Motor neuron (in vitro differentiated cells): ENCODE measurements at regions not wholly inside any gene's neighbourhood (a gene's known extent, or its start where the extent isn't known, plus 50 kb on each side); places are given as distances from the start of the nearest gene placed in this dataset.

Source experiments
- ATAC-seq, 8 experiments: fragments of 200-7000 bp; cut with Tn5 transposase; replicated peaks in 6 of 8; 2 replicates each; pipeline ENCODE4 v1.8.0; 2021; ENCODE audit warnings: mild to moderate bottlenecking in 8 of 8, moderate library complexity in 8 of 8
- H3K27ac ChIP-seq, 2 donors: fragments of 250-450 bp; sonication (Bioruptor Pico); 2 replicates each; pipeline ENCODE4 v1.9.0; 2021; ENCODE audit warnings: antibody characterized with exemption in 2 of 2, mild to moderate bottlenecking in 2 of 2, moderate library complexity in 1 of 2
- H3K4me1 ChIP-seq, 2 donors: fragments of 250-450 bp; sonication (Bioruptor Pico); replicated peaks in 1 of 2; 2 replicates each; pipeline ENCODE4 v1.6.1; 2021; ENCODE audit warnings: antibody characterized with exemption in 2 of 2, mild to moderate bottlenecking in 2 of 2, moderate library complexity in 1 of 2
- H3K4me3 ChIP-seq, 5 donors: fragments of 250-450 bp; sonication (Bioruptor Pico); 2 replicates each; pipeline ENCODE4 v1.9.0; 2021; ENCODE audit warnings: antibody characterized with exemption in 5 of 5, mild to moderate bottlenecking in 5 of 5, moderate library complexity in 4 of 5
- WGBS, 10 experiments: fragments of 450-650 bp; shearing (Covaris generic); methylation state at CpG; one replicate each; pipeline ENCODE4 v1.0.0; 2022; 5-methylcytosine and 5-hydroxymethylcytosine counted together
- in situ Hi-C, 9 experiments: fragments of 400-800 bp; cut with MboI; loops; one replicate each; pipeline ENCODE4 v1.15.0; 2021; ENCODE audit warnings: low sequenced_read_pairs in 9 of 9, low pct_unique_long_range_greater_than_20kb in 2 of 9; ENCODE audit not compliant: unreplicated experiment in 9 of 9

DNA sequence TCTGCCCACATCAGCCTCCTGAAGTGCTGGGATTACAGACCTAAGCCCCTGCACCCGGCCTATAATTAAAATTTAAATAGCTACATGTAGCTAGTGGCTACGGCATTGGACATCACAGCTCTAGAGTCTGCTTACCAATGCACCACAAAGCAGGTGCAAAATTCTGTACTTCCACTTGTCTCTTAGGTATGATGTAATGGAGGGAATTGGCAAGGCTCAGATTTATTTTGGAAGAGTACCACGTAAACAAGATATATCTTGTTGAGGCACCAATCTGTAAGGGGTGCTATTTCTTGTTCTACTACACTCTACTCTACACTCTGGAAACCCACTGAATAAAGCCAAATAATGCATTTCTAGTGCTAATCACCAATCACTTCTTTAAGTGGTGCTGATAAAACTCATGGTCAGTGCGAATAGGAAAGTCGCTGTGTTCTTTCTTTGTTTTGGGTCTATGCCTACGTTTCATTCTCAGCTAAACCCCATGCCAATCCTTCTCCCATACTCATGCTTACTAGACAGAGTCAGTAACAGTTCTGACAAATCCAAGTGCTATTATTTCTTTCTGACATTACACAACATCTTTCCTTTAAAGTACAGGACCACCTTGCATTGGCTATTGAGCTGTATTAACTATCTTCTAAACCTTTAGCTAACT lies 92.3 kb downstream of the GC start:
- no peak for ATAC-seq
- H3K4me1 ChIP-seq, result peaks cover 0 to 4% of the 10 kb centered on the region in 2 donors
- WGBS, 10 experiments, result 36 to 100% (median 96%) methylated on average over 1 to 5 of the region's 6 CpGs
- in situ Hi-C loops, result loop anchor here in 2 of 9 experiments (25.0 kb wide), 2 partner anchors 129 to 429 kb away; no protein-coding TSS in a partner anchor
- no peak overlapping the region for H3K4me3 ChIP-seq
- no peak overlapping the region for H3K27ac ChIP-seq

GRCh38 chr4:71689822-71690221 lies 94.1 kb downstream of the GC start:
- H3K27ac ChIP-seq, result no peak overlapping the region
- no peak for ATAC-seq
- H3K4me3 ChIP-seq, result no peak overlapping the region
- WGBS, 10 experiments, result 18 to 100% (median 80%) methylated on average over 1 to 4 of the region's 4 CpGs; no CpG with 5 or more reads in 1 of the 10 experiments
- in situ Hi-C loops, result loop anchor here in 2 of 9 experiments (25.0 kb wide), 2 partner anchors 128 to 428 kb away; no protein-coding TSS in a partner anchor
- peaks cover 0 to 4% of the 10 kb centered on the region in 2 donors for H3K4me1 ChIP-seq

- no peak for ATAC-seq
- no peaks in the 10 kb centered on the region for H3K4me1 ChIP-seq
- no peak overlapping the region for H3K4me3 ChIP-seq
- H3K27ac ChIP-seq, result no peak overlapping the region
- in situ Hi-C loops, result loop anchor here in 2 of 9 experiments (25.0 kb wide), 2 partner anchors 125 to 425 kb away; no protein-coding TSS in a partner anchor
Measured at GRCh38 chr4:71687056-71687455, 96.8 kb downstream of the GC start.

- WGBS, 10 experiments, result 0 to 100% (median 52%) methylated on average over 1 of the region's 1 CpG; no CpG with 5 or more reads in 4 of the 10 experiments
- Histone ChIP-seq H3K4me3 (no peak overlapping the region), H3K4me1 (no peaks in the 10 kb centered on the region), H3K27ac (no peak overlapping the region)
- in situ Hi-C loops, result loop anchor here in 2 of 9 experiments (25.0 kb wide), 2 partner anchors 124 to 424 kb away; no protein-coding TSS in a partner anchor
- ATAC-seq, result no peak
Measured at GRCh38 chr4:71685975-71686374, 97.9 kb downstream of the GC start.

DNA sequence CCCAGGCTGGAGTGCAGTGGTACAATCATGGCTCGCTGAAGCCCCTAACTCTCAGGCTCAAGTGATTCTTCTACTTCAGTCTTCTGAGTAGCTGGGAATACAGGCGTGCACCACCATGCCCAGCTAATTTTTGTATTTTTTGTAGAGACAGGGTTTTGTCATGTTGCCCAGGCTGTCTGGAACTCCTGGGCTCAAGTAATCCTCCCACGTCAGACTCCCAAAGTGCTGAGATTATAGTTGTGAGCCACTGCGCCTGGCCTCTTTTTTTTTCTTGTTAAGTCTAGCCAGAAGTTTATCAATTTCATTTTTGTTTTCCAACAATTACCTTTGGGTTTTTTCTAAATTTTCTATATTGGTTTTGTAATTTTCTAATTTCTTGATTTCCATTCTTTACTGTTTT lies 100.6 kb downstream of the GC start:
- H3K4me1 ChIP-seq, result no peaks in the 10 kb centered on the region
- in situ Hi-C loops, result loop anchor here in 2 of 9 experiments (25.0 kb wide), 2 partner anchors 121 to 421 kb away; no protein-coding TSS in a partner anchor
- WGBS, 10 experiments, result 29 to 100% (median 88%) methylated on average over 2 to 4 of the region's 4 CpGs; no CpG with 5 or more reads in 1 of the 10 experiments
- H3K4me3 ChIP-seq, result no peak overlapping the region
- no peak overlapping the region for H3K27ac ChIP-seq
- ATAC-seq, result no peak

- WGBS, 10 experiments, result 0 to 100% (median 67%) methylated on average over 1 of the region's 1 CpG; no CpG with 5 or more reads in 3 of the 10 experiments
- ATAC-seq, result no peak
- no peak overlapping the region for H3K4me3 ChIP-seq
- no peak overlapping the region for H3K27ac ChIP-seq
- no peaks in the 10 kb centered on the region for H3K4me1 ChIP-seq
- in situ Hi-C loops, result loop anchor here in 2 of 9 experiments (25.0 kb wide), 2 partner anchors 118 to 418 kb away; no protein-coding TSS in a partner anchor
Measured at GRCh38 chr4:71680706-71681105, 103.2 kb downstream of the GC start.

DNA sequence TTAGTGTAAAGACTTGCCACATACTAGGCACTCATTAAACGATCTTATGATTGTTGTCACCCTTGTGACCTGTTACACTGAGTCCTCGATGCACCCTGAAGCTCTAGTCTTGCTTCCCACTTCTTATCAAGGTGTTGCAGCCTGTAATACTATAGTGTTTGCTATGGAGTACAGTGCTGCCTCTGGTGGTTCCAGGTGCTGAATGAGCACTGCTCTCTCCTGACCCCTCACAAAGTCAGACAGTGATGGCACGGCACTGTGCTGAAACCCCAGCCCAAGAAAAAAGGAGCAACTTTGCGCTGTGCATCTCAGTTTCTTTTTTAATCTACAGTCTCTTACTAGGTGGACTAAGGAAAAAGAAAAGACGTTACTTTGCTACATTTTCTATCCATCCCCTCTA lies 106.3 kb downstream of the GC start:
- no peak for ATAC-seq
- WGBS, 10 experiments, result 0 to 100% (median 60%) methylated on average over 1 to 5 of the region's 5 CpGs; no CpG with 5 or more reads in 1 of the 10 experiments
- no peak overlapping the region for H3K4me3 ChIP-seq
- H3K27ac ChIP-seq, result no peak overlapping the region
- no peaks in the 10 kb centered on the region for H3K4me1 ChIP-seq
- in situ Hi-C loops, result loop anchor here in 2 of 9 experiments (25.0 kb wide), 2 partner anchors 115 to 415 kb away; no protein-coding TSS in a partner anchor

GRCh38 chr4:71669291-71669690 lies 114.6 kb downstream of the GC start:
- no peaks in the 10 kb centered on the region for H3K4me1 ChIP-seq
- no peak for ATAC-seq
- WGBS, 10 experiments, result 30 to 100% (median 88%) methylated on average over 1 of the region's 1 CpG; no CpG with 5 or more reads in 2 of the 10 experiments
- in situ Hi-C loops, result no loop called here
- H3K27ac ChIP-seq, result no peak overlapping the region
- H3K4me3 ChIP-seq, result no peak overlapping the region

DNA sequence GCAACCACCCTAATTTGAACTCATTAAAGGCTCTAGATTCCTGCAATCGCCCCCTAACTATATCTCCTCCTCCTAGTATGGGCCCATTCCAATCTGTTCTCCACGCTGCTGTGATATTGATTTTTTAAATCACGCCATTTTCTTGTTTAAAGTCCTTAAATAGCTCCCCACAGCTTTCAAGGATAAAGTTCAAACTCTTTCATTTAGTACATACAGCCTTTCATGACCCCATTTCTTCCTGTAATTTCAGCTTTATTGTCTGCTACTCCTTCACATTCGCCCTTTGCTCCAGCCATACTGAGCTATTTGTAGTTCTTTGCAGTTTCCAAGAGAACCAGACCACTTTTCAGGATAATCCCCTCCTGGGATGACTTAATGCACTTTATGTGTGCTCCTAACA lies 118.5 kb downstream of the GC start:
- WGBS, 10 experiments, result 5 to 100% (median 51%) methylated on average over 2 to 4 of the region's 4 CpGs; no CpG with 5 or more reads in 2 of the 10 experiments
- no peak overlapping the region for H3K27ac ChIP-seq
- no peak overlapping the region for H3K4me3 ChIP-seq
- in situ Hi-C loops, result no loop called here
- no peak for ATAC-seq
- no peaks in the 10 kb centered on the region for H3K4me1 ChIP-seq

DNA sequence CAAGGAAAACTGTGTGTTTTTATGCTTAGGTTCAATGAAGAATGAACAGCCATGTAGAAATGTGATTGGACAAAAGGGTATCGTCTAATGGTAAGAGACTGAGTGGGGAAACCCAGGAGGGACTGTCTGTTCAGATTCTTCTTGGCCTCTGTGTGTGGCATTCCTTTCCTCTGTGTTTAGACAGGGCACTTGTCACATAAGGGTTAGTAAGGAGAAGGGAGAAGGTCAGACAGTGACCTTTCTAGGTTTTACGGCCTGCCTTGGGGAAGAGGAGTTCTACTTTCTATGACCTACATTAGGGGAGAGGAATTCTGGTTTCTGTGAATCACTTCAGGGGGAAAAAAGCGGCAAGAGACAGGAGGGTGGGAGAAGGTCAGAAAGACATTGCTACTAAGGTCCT lies 119.5 kb downstream of the GC start:
- no peak for ATAC-seq
- in situ Hi-C loops, result no loop called here
- WGBS, 10 experiments, result 8 to 92% (median 87%) methylated on average over 1 to 3 of the region's 3 CpGs; no CpG with 5 or more reads in 3 of the 10 experiments

DNA sequence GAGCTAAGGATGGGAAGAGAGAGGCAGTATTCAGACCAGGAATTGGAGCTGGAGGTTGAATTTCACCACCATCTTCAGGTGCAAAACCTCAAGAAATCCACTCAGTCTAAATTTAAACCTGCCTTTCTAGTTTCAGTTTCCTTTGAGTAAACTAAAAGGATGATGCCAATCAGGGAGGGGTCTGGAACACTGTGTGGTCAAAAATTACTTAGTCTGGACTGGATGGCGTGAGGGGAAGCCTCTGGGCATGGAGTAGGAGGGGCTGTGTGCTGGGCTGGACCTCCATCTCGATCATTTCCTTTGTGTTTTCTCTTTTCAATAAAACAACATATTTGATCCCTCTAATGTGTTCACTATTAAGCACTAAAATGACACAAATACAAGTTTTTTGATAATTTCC lies 120.1 kb downstream of the GC start:
- 6 to 100% (median 16%) methylated on average over 1 to 2 of the region's 2 CpGs; no CpG with 5 or more reads in 4 of the 10 experiments for WGBS, 10 experiments
- Histone ChIP-seq H3K4me1 (no peaks in the 10 kb centered on the region), H3K27ac (no peak overlapping the region), H3K4me3 (no peak overlapping the region)
- in situ Hi-C loops, result no loop called here
- ATAC-seq, result no peak

More for the DNA sequence above, 119.5 kb downstream of the GC start:
- Histone ChIP-seq H3K4me1 (no peaks in the 10 kb centered on the region), H3K27ac (no peak overlapping the region), H3K4me3 (no peak overlapping the region)

- H3K27ac ChIP-seq, result no peak overlapping the region
- no peaks in the 10 kb centered on the region for H3K4me1 ChIP-seq
- in situ Hi-C loops, result no loop called here
- ATAC-seq, result no peak
- 23 to 100% (median 50%) methylated on average over 1 to 2 of the region's 2 CpGs; no CpG with 5 or more reads in 1 of the 10 experiments for WGBS, 10 experiments
- H3K4me3 ChIP-seq, result no peak overlapping the region
Measured at GRCh38 chr4:71659979-71660378, 123.9 kb downstream of the GC start.

GRCh38 chr4:71648923-71649322 lies 135.0 kb downstream of the GC start:
- Histone ChIP-seq H3K4me1 (no peaks in the 10 kb centered on the region), H3K4me3 (no peak overlapping the region), H3K27ac (no peak overlapping the region)
- no peak for ATAC-seq
- WGBS, 10 experiments, result 0 to 100% (median 83%) methylated on average over 1 of the region's 1 CpG; no CpG with 5 or more reads in 2 of the 10 experiments
- in situ Hi-C loops, result no loop called here
